Umbilical cord (tissue), 1 donor: ENCODE measurements at regions not wholly inside any gene's neighbourhood (a gene's known extent, or its start where the extent isn't known, plus 50 kb on each side); places are given as distances from the start of the nearest gene placed in this dataset.
"Not testable (repeated sequence)": the region's sequence is repeated elsewhere in the genome, so short reads cannot be mapped to it uniquely, and the experiment has no call there.

Experiments
- DNase-seq: peaks from one replicate; pipeline ENCODE4 v3.0.0-alpha.2; 2015; ENCODE audit warnings: low spot score

DNA sequence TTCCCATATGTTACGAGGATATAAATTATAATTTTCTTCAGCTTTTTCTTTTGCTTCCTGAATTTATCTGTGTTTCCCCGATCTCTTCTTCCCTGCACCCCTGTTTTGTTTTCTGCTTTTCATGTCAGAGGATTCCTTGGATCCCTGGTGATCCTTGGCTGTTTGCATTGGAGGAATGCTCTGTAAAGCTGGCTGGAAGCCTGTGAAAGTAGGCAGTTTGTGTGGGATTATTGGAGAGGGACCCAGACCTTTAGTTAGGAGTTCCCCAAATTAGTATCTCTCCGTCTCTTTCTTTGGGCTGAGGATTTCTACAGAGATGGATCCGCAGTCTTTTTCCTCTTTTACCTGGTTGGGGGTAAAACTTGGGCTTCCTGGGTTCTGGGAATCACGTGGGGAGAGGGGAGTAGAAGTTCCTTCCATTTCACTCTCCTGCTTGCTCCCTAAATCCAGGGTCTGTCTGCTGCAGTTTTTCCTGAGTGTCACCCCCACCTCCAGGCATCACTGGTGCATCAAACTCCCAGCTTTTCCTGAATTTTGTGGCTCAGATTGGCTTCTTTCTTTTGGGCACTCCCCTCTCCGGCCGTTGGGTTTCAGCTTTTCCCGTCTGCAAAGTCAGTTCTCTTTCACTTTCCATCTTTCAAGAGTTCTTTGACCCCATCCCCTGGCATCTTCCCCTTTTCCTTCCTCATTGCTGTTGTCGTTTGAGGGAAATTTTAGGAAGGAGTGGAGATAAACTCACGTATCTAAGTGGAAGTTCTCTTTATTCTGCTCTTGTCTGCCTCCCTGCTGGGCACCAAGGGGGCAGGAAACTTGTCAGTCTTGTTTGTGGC lies 79.1 kb upstream of the ALX4 start:
- peak; percentile 10 for DNase-seq

DNA sequence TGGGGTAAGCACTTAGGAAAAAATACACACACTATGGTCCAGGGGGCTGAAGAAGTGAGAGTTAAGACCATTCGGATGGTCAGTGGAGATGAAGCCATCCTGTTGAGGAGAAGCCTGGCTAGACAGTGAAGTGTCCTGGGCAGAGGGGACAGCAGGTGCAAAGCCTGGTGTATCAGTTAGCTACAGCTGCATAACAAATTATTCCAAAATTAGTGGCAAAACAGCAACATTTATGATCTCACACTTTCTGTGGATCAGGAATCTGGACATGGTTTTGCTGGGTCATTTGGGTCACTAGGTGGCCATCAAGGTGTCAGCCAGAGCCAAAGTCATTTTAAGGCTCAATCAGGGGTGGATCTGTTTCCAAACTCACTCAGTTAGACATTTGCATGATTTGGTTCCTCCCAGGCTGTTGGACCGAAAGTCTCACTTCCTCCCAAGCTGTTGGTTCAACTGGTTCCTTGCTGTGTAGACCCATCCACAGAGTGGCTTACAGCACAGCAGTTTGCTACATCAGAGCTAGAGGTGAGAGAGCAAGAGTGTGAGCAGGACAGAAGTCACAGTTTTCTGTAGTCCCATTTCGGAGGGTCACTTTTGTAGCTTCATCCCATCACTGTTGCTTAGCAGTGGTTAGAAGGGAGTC lies 80.1 kb upstream of the ALX4 start:
- no peak for DNase-seq

DNA sequence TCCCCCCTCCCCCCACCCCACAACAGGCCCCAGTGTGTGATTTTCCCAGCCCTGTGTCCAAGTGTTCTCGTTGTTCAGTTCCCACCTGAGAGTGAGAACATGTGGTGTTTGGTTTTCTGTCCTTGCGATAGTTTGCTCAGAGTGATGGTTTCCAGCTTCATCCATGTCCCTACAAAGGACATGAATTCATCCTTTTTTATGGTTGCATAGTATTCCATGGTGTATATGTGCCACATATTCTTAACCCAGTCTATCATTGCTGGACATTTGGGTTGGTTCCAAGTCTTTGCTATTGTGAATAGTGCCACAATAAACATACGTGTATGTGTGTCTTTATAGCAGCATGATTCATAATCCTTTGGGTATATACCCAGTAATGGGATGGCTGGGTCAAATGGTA lies 81.1 kb upstream of the ALX4 start:
- not testable (repeated sequence) for DNase-seq

DNA sequence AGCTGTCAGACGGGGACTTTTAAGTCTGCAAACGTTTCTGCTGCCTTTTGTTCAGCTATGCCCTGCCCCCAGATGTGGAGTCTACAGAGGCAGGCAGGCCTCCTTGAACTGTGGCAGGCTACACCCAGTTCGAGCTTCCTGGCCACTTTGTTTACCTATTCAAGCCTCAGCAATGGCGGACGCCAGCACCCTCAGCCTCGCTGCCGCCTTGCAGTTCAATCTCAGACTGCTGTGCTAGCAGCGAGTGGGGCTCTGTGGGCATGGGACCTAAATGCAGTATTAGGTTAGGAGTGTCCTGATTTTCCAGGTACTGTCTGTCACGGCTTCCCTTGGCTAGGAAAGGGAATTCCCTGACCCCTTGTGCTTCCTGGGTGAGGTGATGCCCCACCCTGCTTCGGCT lies 86.8 kb upstream of the ALX4 start:
- not testable (repeated sequence) for DNase-seq

DNA sequence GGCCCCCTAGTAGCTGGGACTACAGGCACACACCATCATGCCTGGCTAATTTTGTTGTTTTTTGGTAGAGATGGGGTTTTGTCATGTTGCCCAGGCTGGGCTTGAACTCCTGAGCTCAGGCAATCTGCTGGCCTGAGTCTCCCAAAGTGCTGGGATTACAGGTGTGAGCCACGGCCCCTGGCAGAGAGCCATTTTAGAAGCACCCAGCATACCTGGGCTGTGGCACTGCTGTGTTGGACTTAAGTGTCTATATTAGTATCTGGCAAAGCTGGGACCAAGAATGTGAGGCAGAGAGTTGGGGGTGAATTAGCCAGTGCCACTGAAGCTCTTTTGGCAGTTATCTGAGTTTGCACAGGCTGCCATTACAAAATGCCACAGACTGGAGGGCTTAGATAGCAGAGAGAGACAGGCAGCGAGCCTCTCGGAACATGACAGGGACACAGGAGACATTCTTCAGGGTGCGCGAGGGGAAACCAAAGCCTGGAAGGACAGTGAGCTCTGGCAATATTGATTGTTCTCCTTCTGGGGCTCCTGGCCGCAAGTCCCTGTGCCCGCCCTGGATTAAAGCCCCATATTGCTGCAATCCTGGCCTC lies 87.7 kb upstream of the ALX4 start:
- no peak for DNase-seq

DNA sequence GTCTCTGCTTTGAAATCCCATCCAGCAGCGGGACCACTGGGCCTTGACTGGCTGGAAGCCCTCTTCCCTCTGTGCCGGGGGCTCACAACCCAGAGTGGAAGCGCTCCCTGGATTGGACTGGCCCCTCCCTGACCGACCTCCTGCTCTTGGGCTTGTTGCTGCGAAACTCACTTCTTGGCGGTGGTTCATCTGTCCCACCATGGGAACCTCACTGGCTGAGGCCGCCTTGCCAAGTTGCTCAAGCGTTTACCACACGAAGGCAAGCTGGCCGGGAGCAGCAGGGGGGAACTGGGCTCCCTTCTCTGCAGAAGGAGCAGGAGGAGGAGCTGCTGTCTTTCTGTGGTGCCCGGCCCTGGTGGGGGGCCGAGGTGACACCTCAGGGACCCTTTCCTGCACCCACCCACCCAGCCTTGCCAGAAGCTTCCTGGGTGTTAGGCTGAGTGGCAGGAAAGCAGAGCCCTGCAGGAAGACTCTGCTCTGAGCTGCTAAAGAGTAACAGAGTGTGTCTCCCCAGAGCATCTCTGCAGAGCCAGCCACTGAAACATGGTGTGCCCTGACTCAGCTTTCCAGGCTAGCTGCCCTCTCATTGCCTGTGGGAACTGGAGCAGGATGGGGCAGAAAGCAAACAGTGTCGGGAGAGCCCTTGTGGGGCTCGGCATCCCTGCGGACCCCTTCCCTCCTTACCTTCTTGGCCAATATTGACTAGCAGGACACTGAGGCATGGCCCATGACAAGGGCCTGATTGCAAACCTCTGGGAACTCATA lies 88.5 kb upstream of the ALX4 start:
- no peak for DNase-seq

DNA sequence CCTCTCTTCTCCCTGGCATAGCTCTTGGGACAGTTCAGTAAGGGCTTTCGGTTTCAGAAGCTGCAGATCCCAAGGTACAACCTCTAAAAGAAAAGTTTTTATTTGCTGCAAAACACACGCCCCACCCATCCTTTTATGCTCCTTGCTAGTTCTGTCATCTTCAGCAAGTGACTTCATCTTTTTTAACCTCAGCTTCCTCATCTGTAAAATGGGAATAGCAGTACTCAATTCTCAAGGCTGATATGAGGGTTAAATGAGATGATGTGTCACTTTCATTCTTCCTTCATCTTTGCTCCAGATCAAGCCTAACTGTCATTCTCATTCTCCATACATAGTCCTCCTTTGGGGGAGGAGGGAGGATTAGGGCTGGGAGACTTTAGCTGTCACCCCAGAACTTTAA lies 90.0 kb upstream of the ALX4 start:
- no peak for DNase-seq

DNA sequence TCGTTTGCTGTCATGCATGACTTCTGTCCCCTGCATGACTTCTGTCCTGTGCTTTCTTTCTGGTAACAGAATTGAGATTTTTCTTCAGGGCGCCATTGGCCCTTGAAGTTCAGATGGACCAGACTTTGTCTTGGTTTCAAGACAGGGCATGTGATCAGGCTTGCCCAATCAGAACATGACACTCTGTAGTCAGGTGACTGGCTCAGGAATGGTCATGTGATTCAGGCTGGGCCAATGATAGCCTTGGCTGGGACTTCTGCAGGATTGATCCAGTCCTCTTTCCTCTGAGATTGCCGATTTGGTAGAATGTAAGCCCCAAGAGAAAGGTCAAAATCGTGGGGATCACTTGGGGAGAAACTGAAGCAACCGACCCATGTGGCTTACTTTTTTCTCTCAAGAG lies 90.5 kb upstream of the ALX4 start:
- DNase-seq, result no peak

DNA sequence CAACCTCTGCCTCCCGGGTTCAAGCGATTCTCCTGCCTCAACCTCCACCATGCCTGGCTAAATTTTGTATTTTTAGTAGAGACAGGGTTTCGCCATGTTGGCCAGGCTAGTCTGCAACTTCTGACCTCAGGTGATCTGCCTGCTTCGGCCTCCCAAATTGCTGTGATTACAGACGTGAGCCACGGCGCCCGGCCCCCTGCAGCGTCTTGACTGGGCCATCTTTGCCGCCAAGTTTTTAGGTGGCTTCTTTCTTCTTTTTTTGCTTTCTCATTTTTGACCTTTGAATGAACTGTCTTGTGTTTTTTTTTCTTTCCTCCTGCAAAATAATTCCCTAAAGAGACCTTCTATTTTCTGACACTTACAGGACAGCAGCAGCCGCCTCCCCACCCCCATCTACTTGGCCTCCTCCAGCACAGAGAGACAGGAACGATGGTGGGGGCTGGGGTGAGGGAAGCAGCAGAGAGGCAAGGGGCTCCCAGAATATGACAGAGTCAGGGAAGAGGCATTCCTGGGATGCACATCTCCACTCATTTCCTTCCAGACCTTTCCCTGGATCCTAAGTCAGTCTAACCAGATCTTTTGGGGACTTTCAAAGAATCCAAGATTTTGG lies 92.6 kb upstream of the ALX4 start:
- no peak for DNase-seq

DNA sequence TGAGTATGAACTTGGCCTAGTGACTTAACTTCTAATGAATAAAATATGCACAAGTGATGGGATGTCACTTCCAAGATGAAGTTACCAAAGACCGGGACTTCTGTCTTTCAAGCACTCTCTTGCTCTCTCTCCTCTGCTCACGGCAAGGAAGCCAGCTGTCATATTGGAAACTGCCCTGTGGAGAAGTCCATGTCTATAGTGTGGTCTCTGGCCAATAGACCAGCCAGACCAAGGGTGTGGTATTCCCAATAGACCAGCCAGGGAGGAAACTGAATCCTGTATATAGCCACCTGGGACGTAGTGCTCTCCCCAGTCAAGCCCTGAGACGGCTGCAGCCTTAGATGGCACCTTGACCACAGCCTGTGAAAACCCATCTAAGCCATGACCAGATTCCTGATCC lies 93.2 kb upstream of the ALX4 start:
- no peak for DNase-seq

DNA sequence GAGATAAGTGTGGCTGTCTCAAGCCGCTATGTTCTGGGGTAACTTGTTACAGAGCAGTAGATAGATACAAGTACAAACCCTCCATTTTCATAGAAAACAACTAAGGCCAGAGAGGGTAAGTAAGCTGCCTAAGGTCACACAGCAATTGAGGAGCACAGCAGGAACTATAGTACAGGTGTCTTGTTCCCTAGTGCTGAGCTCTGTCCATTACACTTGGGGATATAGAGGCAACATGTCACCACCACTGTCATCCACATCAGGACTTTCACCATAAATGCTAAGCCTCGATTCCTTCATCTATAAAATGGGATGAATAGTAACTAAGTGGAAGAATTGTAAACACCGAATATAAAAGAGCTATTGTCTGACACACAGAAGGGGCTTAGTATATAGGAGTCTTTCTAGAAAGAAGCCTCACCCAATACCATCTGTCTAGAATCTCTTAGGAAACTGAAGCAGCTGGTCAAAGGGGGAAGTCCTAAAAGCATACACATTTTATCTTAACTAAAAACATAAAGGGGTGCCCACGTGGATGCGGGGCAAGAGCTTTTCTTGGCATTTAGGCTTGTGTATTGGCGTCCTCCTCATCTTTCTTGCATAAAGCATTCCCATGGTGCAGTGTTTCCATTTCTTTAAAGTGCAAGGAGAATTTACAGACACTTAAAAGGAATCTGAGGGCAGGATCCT lies 93.8 kb upstream of the ALX4 start:
- DNase-seq, result no peak

DNA sequence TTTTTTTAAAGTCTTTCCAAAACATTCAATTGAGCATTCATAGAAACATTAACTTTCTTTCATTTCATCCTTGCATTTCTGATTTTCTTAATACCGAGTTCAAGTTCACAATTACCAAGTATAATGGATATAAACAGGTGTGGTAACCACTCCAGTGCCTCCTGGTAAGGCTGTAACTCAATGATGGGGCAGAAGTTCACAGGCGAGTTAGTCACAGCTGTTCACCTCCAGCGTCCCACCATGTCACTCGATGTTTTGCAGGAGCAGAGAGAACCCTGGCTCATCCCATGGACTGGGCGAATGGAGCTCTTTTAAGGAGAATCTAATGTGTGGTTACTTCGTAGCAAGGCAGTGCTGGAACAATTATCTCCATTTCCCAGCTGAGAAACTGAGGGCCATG lies 94.4 kb upstream of the ALX4 start:
- no peak for DNase-seq

DNA sequence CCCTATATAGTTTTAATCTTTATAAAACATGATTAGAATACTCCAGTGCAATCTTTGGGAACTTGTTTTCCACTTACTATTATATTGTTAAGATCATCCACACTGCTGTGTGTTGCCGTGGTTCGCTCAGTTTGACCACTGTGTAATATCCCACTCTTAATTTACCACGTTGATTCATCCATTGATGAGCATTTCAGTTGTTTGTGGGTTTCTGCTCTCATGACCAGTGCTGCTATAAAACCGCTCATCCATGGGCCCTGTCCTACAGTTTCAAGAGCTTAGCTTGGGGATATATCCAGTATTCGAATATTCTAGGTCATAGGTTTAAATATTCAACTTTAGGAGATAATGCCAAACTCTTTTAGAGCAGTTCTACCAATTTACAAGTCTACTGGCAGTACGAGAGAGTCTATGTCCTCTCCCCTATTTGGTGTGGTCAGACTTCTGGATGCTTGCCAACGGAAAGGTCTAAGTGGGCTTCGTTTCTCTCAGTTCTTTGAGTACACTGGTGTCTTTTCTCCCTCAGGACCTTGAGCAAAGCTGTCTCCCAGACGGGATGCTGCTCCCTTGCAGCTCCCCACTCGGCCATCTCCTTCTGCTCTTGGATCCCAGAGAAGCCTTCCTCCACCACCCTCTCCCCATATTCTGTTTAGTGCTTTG lies 94.9 kb upstream of the ALX4 start:
- DNase-seq, result no peak

DNA sequence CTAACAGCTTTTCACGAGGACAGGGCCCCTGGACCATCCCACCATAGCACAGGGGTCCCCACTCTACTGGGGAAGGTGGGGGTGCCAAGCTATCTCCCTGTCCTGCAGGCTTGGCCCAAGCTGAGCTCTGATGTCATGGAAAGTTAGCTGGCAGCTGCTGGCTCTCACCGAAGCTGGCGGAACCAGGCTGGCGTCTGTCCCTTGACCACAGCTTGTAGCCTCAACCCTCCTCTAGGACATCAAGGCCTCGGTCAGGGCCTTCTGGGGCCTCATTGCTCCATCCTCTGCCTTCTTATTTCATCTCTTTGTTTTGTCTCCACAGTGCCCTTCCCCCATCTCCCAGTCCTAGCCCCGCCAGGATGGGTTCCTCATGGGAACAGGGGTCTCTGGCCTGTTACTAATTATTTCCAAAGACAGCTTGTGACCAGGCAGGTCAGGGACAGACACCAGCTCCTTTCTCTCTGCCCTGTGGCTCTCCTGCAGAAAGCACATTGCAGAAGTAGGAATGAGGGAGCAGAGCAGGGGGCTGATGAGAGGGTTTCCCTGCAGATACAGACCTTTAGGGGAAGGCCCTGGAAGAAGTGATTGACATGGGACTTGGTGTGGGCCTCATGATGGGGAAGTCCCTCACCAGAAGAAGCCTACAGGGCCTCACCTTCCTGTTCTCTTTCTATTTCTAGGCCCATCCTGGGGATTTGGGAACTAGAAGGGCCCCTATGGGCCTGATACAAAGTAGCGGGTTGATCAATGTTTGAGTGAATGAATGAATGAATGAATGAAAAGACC lies 97.5 kb upstream of the ALX4 start:
- DNase-seq, result no peak

DNA sequence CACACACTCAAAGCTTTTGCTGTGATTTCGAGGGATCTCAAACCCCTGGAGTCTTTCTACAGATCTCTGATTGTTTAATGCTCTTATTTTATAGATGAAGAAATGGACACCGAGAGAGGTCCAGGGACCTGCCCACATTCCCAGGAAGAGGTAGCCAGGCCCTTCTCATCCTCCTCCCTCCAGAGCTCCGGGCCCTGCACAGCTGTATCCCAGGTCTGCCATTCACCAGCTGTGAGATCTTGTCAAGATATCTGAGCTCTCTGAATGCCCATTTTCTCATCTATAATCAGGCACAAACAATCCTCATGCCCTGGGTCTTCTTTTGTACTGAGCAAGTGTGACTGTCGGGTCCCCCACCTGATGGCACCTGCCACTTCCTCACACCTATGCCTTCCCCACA lies 98.2 kb upstream of the ALX4 start:
- no peak for DNase-seq

DNA sequence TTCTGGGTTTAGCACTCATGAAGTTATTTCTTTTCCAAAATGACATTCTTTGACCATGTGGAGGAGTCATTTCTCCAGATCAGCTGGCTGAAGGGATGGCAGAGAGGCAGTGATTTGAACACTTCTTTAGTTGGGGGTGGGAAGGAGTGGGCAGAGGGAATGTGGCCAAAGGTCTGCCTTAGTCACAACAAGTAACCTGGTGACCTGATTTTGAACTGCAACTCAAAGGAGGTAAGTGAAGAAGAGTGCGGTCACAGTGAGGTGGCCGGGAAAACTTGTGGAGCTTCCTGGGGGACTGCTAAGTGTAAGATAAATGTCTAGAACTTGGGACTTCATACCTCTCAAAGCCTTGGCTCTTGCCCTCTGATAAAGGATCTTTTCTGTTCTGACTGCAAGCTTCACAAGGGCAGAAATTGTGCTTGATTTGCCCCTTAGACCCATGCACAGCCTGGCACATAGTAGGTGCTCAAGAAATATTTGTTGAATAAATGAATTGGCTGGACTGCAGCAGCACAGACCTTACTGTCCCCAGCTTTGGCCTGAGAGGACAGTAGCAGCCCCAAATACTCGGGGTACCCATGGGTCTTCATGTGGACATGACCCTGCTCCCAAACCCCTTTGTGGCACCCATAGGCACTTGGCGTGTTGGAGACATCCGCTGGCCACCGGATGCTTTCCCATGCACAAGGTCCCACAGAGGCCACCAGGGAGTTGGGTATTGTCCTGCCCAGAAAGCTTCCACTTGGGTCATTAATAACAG lies 99.0 kb upstream of the ALX4 start:
- DNase-seq, result no peak

DNA sequence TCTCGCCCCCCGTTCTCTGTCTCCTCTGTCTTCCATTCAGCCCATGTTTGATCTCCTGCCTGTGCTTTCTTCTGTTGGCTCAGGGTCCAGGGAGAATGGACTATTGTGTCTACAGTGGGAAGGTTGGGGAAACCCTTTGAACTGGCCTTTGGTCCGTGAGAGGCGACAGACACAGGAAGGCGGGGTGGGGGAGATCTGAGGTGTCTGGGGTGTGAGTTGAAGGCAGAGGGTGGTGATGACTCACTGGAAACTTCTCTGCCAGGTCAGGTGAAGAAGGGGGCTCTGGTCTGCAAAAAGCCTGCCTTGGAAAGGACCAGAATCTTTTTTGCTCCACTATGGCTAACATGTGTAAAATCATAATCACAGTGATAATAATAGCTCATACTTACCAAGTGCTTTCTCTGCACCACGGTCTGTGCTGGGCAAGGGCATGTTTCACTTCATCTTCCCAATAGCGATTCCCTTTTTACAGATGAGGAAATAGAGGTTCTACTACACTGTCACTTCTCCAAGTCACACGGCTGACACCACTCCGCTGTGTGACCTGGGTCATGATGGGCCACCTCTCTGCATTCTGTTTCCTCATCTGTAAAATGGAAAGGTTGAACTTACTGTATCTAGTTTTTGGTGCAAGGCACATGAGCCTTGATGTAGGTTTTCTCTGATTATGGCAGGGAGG lies 99.8 kb upstream of the ALX4 start:
- no peak for DNase-seq

DNA sequence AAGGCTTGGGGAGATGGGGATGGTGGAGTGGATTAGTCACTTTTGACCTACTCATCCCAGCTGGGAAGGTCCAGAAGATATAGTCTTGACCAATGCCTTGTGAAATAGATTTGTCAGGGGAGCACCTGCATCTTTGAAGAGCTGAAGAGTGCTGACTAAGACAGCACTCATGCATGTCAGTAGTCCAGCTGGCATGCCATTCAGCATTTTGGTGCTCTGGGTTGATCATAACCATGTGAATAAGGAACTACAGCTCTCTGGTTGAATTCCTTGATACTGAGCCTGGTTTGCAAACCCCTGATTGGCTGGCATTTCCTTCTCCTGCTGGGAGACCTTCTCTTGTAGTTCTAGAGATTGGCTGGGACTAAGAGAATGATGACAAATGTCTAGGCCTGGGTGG lies 106.8 kb upstream of the ALX4 start:
- DNase-seq, result no peak
